ENCODE measurements at regions not wholly inside any gene's neighbourhood (a gene's known extent, or its start where the extent isn't known, plus 50 kb on each side); places are given as distances from the start of the nearest gene placed in this dataset.

- ChIA-PET POLR2A (no interaction called here), CTCF (ENCODE audit: low intra/inter-chr PET ratio) (no interaction called here)
- Histone ChIP-seq H3K9me3 (replicated peaks; ENCODE audit: control insufficient read depth, insufficient read depth, low read depth, low read length) (no peaks in the 10 kb centered on the region), H3K79me2 (ENCODE audit: control insufficient read depth, insufficient read depth, low read length) (no peaks in the 10 kb centered on the region), H4K20me1 (replicated peaks; ENCODE audit: control insufficient read depth, insufficient read depth, low read length) (no peaks in the 10 kb centered on the region), H3K4me2 (ENCODE audit: insufficient read depth, low read length) (no peak overlapping the region), H3K27me3 (ENCODE audit: control insufficient read depth in 2 of 2, insufficient read depth in 2 of 2, low read length in 2 of 2) (no peaks in the 10 kb centered on the region), H3K27ac (ENCODE audit: extremely low read depth, low read depth, low read length) (no peak overlapping the region), H2AFZ (ENCODE audit: low read depth, low read length) (no peak overlapping the region), H3K4me1 (replicated peaks in 1 of 2; ENCODE audit: control insufficient read depth in 2 of 2, insufficient read depth in 2 of 2, low read length in 2 of 2) (peaks cover 3 to 15% of the 10 kb centered on the region in 2 experiments; a peak in 3 of 5 replicates), H3K36me3 (ENCODE audit: control insufficient read depth, insufficient read depth, low read length) (no peaks in the 10 kb centered on the region), H3K9ac (ENCODE audit: insufficient read depth in 1 of 2, low read depth in 2 of 2, low read length in 2 of 2) (no peak overlapping the region), H3K4me3 (no peak overlapping the region), H3K9me1 (ENCODE audit: control insufficient read depth, insufficient read depth, low read length) (no peaks in the 10 kb centered on the region)
- no peak for FAIRE-seq
- TF ChIP-seq DDX20 (tag; IDR thresholded peaks at IDR 0.05; ENCODE audit: low read depth) (no peak), SRSF1 (IDR thresholded peaks at IDR 0.05; ENCODE audit: low read depth, low read length) (no peak), LARP7 (IDR thresholded peaks at IDR 0.05) (no peak), RBM15 (IDR thresholded peaks at IDR 0.05; ENCODE audit: insufficient read depth, low read length) (no peak), YY1 (IDR thresholded peaks at IDR 0.05; ENCODE audit: borderline replicate concordance in 1 of 3, control insufficient read depth in 1 of 3, extremely low read depth in 1 of 3, insufficient read depth in 3 of 3, insufficient read length in 1 of 3, insufficient replicate concordance in 2 of 3, low read depth in 1 of 3, low read length in 2 of 3) (no peak), STAT5A (IDR thresholded peaks at IDR 0.05; ENCODE audit: borderline replicate concordance, low read length) (no peak), CBX3 (IDR thresholded peaks at IDR 0.05; ENCODE audit: borderline replicate concordance in 1 of 2, low read length in 2 of 2) (no peak), KDM5B (IDR thresholded peaks at IDR 0.05; ENCODE audit: insufficient replicate concordance, low read depth, low read length) (no peak), NELFE (IDR thresholded peaks at IDR 0.05; ENCODE audit: insufficient read depth, insufficient read length) (no peak), TARDBP (IDR thresholded peaks at IDR 0.05) (no peak), AFF1 (IDR thresholded peaks at IDR 0.05; ENCODE audit: low read depth in 1 of 2, partially characterized antibody in 2 of 2) (no peak), GTF2E2 (tag; IDR thresholded peaks at IDR 0.05) (no peak), ETV6 (IDR thresholded peaks at IDR 0.05; ENCODE audit: borderline replicate concordance in 1 of 2, low read depth in 2 of 2, low read length in 1 of 2) (no peak), ETV6 (CRISPR knock-in tag; IDR thresholded peaks at IDR 0.05; ENCODE audit: borderline replicate concordance) (no peak), ESRRB (CRISPR knock-in tag; IDR thresholded peaks at IDR 0.05; ENCODE audit: borderline replicate concordance) (no peak), ETS2 (tag; IDR thresholded peaks at IDR 0.05; ENCODE audit: borderline replicate concordance, poor library complexity, severe bottlenecking) (no peak), RFX5 (IDR thresholded peaks at IDR 0.05; ENCODE audit: low read depth, low read length) (no peak), ATF1 (CRISPR knock-in tag; IDR thresholded peaks at IDR 0.05) (no peak), ATF1 (tag; IDR thresholded peaks at IDR 0.05) (no peak), ZNF584 (CRISPR knock-in tag; IDR thresholded peaks at IDR 0.05; ENCODE audit: low read depth) (no peak), KLF16 (IDR thresholded peaks at IDR 0.05) (no peak)
- ATAC-seq, result no peak
- no peak for DNase-seq (ENCODE audit: extremely low read depth in 1 of 4, low spot score in 3 of 4)
- BruUV-seq (replicated peaks), result no TSS peak
- in situ Hi-C loops (cut with MboI) (no loop called here), intact Hi-C loops (cut with micrococcal nuclease) (no loop called here)
These were observed 162.0 kb upstream of the STK17B start for GRCh38 chr2:196333397-196333796.
